ENCODE measurements at regions not wholly inside any gene's neighbourhood (a gene's known extent, or its start where the extent isn't known, plus 50 kb on each side); places are given as distances from the start of the nearest gene placed in this dataset.

- TF ChIP-seq SIN3A (IDR thresholded peaks at IDR 0.05; ENCODE audit: borderline replicate concordance, insufficient read depth, low read length) (no peak), POLR2AphosphoS5 (IDR thresholded peaks at IDR 0.05; ENCODE audit: low read depth, low read length) (no peak), FOXP2 (optimal IDR thresholded peaks at IDR 0.05; ENCODE audit: borderline replicate concordance, extremely low read depth, extremely low read length, insufficient read depth) (no peak), TAF1 (IDR thresholded peaks at IDR 0.05; ENCODE audit: borderline replicate concordance, insufficient read depth, low read length) (no peak)
- TF ChIP-seq, protein P1, sequence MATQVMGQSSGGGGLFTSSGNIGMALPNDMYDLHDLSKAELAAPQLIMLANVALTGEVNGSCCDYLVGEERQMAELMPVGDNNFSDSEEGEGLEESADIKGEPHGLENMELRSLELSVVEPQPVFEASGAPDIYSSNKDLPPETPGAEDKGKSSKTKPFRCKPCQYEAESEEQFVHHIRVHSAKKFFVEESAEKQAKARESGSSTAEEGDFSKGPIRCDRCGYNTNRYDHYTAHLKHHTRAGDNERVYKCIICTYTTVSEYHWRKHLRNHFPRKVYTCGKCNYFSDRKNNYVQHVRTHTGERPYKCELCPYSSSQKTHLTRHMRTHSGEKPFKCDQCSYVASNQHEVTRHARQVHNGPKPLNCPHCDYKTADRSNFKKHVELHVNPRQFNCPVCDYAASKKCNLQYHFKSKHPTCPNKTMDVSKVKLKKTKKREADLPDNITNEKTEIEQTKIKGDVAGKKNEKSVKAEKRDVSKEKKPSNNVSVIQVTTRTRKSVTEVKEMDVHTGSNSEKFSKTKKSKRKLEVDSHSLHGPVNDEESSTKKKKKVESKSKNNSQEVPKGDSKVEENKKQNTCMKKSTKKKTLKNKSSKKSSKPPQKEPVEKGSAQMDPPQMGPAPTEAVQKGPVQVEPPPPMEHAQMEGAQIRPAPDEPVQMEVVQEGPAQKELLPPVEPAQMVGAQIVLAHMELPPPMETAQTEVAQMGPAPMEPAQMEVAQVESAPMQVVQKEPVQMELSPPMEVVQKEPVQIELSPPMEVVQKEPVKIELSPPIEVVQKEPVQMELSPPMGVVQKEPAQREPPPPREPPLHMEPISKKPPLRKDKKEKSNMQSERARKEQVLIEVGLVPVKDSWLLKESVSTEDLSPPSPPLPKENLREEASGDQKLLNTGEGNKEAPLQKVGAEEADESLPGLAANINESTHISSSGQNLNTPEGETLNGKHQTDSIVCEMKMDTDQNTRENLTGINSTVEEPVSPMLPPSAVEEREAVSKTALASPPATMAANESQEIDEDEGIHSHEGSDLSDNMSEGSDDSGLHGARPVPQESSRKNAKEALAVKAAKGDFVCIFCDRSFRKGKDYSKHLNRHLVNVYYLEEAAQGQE (IDR thresholded peaks at IDR 0.05; ENCODE audit: insufficient read depth in 1 of 2, low read depth in 2 of 2, low read length in 2 of 2), result no peak
These were observed 631.9 kb downstream of the SLCO4C1 start for GRCh38 chr5:101664071-101664791.

- no peak for TF ChIP-seq TAF1 (IDR thresholded peaks at IDR 0.05; ENCODE audit: borderline replicate concordance, insufficient read depth, low read length)
- no peak for TF ChIP-seq FOXP2 (optimal IDR thresholded peaks at IDR 0.05; ENCODE audit: borderline replicate concordance, extremely low read depth, extremely low read length, insufficient read depth)
- TF ChIP-seq SIN3A (IDR thresholded peaks at IDR 0.05; ENCODE audit: borderline replicate concordance, insufficient read depth, low read length), result no peak
- TF ChIP-seq POLR2AphosphoS5 (IDR thresholded peaks at IDR 0.05; ENCODE audit: low read depth, low read length), result no peak
- TF ChIP-seq, protein P1 (IDR thresholded peaks at IDR 0.05; ENCODE audit: insufficient read depth in 1 of 2, low read depth in 2 of 2, low read length in 2 of 2), result no peak
These were observed 632.5 kb downstream of the SLCO4C1 start for GRCh38 chr5:101663543-101663942.

GRCh38 chr5:101662263-101662662 lies 633.8 kb downstream of the SLCO4C1 start:
- TF ChIP-seq SIN3A (IDR thresholded peaks at IDR 0.05; ENCODE audit: borderline replicate concordance, insufficient read depth, low read length) (no peak), POLR2AphosphoS5 (IDR thresholded peaks at IDR 0.05; ENCODE audit: low read depth, low read length) (no peak), FOXP2 (optimal IDR thresholded peaks at IDR 0.05; ENCODE audit: borderline replicate concordance, extremely low read depth, extremely low read length, insufficient read depth) (no peak), TAF1 (IDR thresholded peaks at IDR 0.05; ENCODE audit: borderline replicate concordance, insufficient read depth, low read length) (no peak)
- TF ChIP-seq, protein P1 (IDR thresholded peaks at IDR 0.05; ENCODE audit: insufficient read depth in 1 of 2, low read depth in 2 of 2, low read length in 2 of 2), result no peak

- no peak for TF ChIP-seq POLR2AphosphoS5 (IDR thresholded peaks at IDR 0.05; ENCODE audit: low read depth, low read length)
These were observed 637.7 kb downstream of the SLCO4C1 start for GRCh38 chr5:101658433-101658832.

DNA sequence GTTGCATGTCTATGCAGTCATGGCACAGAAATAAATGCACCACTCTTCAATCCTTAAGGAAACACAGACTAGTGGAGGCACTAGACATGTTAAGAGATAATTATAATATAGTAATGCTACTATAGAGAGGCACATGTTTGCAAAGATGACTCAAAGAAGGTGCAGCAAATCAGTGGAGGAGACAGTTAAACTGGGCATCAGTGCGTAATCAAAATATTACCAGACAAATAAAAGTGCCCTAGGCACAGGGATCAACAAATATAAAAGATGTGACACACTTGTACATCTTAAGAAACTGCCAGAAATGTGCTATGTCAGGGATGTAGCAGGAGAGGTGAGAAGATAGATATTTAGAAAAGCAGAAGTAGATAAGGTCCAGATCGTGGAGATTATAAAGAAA lies 642.1 kb downstream of the SLCO4C1 start:
- TF ChIP-seq FOXP2 (optimal IDR thresholded peaks at IDR 0.05; ENCODE audit: borderline replicate concordance, extremely low read depth, extremely low read length, insufficient read depth), result no peak
- TF ChIP-seq, protein P1 (IDR thresholded peaks at IDR 0.05; ENCODE audit: insufficient read depth in 1 of 2, low read depth in 2 of 2, low read length in 2 of 2), result no peak
- no peak for TF ChIP-seq TAF1 (IDR thresholded peaks at IDR 0.05; ENCODE audit: borderline replicate concordance, insufficient read depth, low read length)
- no peak for TF ChIP-seq POLR2AphosphoS5 (IDR thresholded peaks at IDR 0.05; ENCODE audit: low read depth, low read length)
- TF ChIP-seq SIN3A (IDR thresholded peaks at IDR 0.05; ENCODE audit: borderline replicate concordance, insufficient read depth, low read length), result no peak
